DOHH2 (cell line): ENCODE measurements at regions not wholly inside any gene's neighbourhood (a gene's known extent, or its start where the extent isn't known, plus 50 kb on each side); places are given as distances from the start of the nearest gene placed in this dataset.

Source experiments
- H3F3A ChIP-seq: fragments of 200-600 bp; sonication (generic), shearing (Covaris generic); 2 replicates; pipeline ENCODE4 v1.6.0; 2016; ENCODE audit warnings: antibody characterized with exemption, mild to moderate bottlenecking; ENCODE audit not compliant: control insufficient read depth, insufficient read depth
- H3K27ac ChIP-seq: fragments of 200-600 bp; sonication (generic); 2 replicates; pipeline ENCODE4 v1.5.1; 2014; ENCODE audit warnings: low read depth, mild to moderate bottlenecking, low read length, moderate library complexity
- H3K27me3 ChIP-seq: fragments of 200-600 bp; sonication (generic); 2 replicates; pipeline ENCODE4 v1.6.1; 2014; ENCODE audit warnings: mild to moderate bottlenecking, low read length, mixed read lengths; ENCODE audit not compliant: control insufficient read depth
- H3K36me3 ChIP-seq: fragments of 200-600 bp; sonication (generic); 2 replicates; pipeline ENCODE4 v1.6.1; 2014; ENCODE audit warnings: mild to moderate bottlenecking, low read length, moderate library complexity, mixed read lengths; ENCODE audit not compliant: control insufficient read depth
- H3K4me1 ChIP-seq: fragments of 200-600 bp; sonication (generic); 2 replicates; pipeline ENCODE4 v1.6.1; 2014; ENCODE audit warnings: mild to moderate bottlenecking, low read length, mixed read lengths; ENCODE audit not compliant: control insufficient read depth
- H3K4me2 ChIP-seq: fragments of 200-600 bp; sonication (generic); 2 replicates; pipeline ENCODE4 v1.6.0; 2014; ENCODE audit warnings: mild to moderate bottlenecking, low read length, moderate library complexity
- H3K4me3 ChIP-seq: fragments of 200-600 bp; sonication (generic); 2 replicates; pipeline ENCODE4 v1.5.1; 2014; ENCODE audit warnings: mild to moderate bottlenecking, low read length, mixed read lengths
- H3K79me2 ChIP-seq: fragments of 200-600 bp; sonication (generic); 2 replicates; pipeline ENCODE4 v1.6.1; 2014; ENCODE audit warnings: mild to moderate bottlenecking, low read length, mixed read lengths; ENCODE audit not compliant: control insufficient read depth
- H3K9me2 ChIP-seq: fragments of 200-600 bp; sonication (generic); replicated peaks from 2 replicates; pipeline ENCODE4 v1.6.1; 2014; ENCODE audit warnings: mild to moderate bottlenecking, low read length, mixed read lengths; ENCODE audit not compliant: control insufficient read depth
- H3K9me3 ChIP-seq: fragments of 200-600 bp; sonication (generic); 2 replicates; pipeline ENCODE4 v1.6.1; 2014; ENCODE audit warnings: antibody characterized with exemption, low read length, mixed read lengths; ENCODE audit not compliant: control insufficient read depth, insufficient read depth
- H4K20me1 ChIP-seq: fragments of 200-600 bp; sonication (generic); 2 replicates; pipeline ENCODE4 v1.6.0; 2014; ENCODE audit warnings: low read depth, mild to moderate bottlenecking, antibody characterized with exemption, low read length, moderate library complexity; ENCODE audit not compliant: control insufficient read depth, insufficient read depth
- EZH2phosphoT487 ChIP-seq: fragments of 200-600 bp; sonication (generic); IDR thresholded peaks from 2 replicates; pipeline ENCODE4 v1.6.1; 2017; ENCODE audit warnings: borderline replicate concordance, mild to moderate bottlenecking, antibody characterized with exemption, low read length, moderate library complexity, mixed read lengths
- TF ChIP-seq, protein P1 (sequence below): fragments of 200-600 bp; sonication (generic); IDR thresholded peaks from one replicate; pipeline ENCODE4 v1.5.1; 2014; ENCODE audit warnings: antibody characterized with exemption, mild to moderate bottlenecking, low read depth, low read length; ENCODE audit not compliant: poor library complexity, severe bottlenecking

DNA sequence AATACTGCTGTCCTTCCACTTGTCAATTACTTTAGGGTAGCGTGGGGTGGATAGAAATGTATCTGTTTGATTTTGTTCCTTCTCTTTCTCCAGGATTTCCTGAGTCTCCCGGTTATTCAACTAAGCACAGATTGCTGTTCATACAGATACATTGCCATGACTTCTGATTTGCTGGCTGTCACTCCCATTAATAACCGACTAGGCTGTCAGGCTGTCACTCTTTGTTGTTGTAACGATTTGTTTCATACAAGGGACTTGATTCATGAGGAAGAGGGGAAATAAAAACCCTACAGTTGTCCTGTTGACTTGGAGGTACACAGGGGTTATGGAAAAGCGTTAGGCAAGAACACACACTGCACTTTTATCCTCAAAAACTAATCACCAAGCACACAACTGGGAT is 302.7 kb upstream of the SMIM21 start:
- H3K4me3 ChIP-seq = no peak overlapping the region
- TF ChIP-seq EZH2phosphoT487 = no peak
- TF ChIP-seq, protein P1, sequence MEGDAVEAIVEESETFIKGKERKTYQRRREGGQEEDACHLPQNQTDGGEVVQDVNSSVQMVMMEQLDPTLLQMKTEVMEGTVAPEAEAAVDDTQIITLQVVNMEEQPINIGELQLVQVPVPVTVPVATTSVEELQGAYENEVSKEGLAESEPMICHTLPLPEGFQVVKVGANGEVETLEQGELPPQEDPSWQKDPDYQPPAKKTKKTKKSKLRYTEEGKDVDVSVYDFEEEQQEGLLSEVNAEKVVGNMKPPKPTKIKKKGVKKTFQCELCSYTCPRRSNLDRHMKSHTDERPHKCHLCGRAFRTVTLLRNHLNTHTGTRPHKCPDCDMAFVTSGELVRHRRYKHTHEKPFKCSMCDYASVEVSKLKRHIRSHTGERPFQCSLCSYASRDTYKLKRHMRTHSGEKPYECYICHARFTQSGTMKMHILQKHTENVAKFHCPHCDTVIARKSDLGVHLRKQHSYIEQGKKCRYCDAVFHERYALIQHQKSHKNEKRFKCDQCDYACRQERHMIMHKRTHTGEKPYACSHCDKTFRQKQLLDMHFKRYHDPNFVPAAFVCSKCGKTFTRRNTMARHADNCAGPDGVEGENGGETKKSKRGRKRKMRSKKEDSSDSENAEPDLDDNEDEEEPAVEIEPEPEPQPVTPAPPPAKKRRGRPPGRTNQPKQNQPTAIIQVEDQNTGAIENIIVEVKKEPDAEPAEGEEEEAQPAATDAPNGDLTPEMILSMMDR = no peak
- no peak overlapping the region for H3K27ac ChIP-seq

GRCh38 chr18:75728621-75729020 is 301.1 kb upstream of the SMIM21 start:
- Histone ChIP-seq H4K20me1 (no peaks in the 10 kb centered on the region), H3K79me2 (no peaks in the 10 kb centered on the region), H3K4me1 (no peaks in the 10 kb centered on the region), H3K36me3 (no peaks in the 10 kb centered on the region), H3K27me3 (no peaks in the 10 kb centered on the region), H3K9me2 (no peaks in the 10 kb centered on the region), H3K4me3 (no peak overlapping the region), H3K27ac (no peak overlapping the region), H3K9me3 (no peaks in the 10 kb centered on the region), H3F3A (no peaks in the 10 kb centered on the region), H3K4me2 (no peak overlapping the region)
- TF ChIP-seq, protein P1 = no peak
- TF ChIP-seq EZH2phosphoT487 = no peak

More for the DNA sequence above, 302.7 kb upstream of the SMIM21 start:
- Histone ChIP-seq H3K36me3 (no peaks in the 10 kb centered on the region), H3K4me1 (no peaks in the 10 kb centered on the region), H3K79me2 (no peaks in the 10 kb centered on the region), H3K4me2 (no peak overlapping the region), H3K9me2 (no peaks in the 10 kb centered on the region), H3K27me3 (no peaks in the 10 kb centered on the region), H3K9me3 (no peaks in the 10 kb centered on the region), H4K20me1 (no peaks in the 10 kb centered on the region), H3F3A (no peaks in the 10 kb centered on the region)

GRCh38 chr18:75727456-75727855 is 300.0 kb upstream of the SMIM21 start:
- Histone ChIP-seq H3K36me3 (no peaks in the 10 kb centered on the region), H3F3A (no peaks in the 10 kb centered on the region), H4K20me1 (no peaks in the 10 kb centered on the region), H3K4me1 (no peaks in the 10 kb centered on the region), H3K9me2 (no peaks in the 10 kb centered on the region), H3K27ac (no peak overlapping the region), H3K4me3 (no peak overlapping the region), H3K79me2 (no peaks in the 10 kb centered on the region), H3K9me3 (no peaks in the 10 kb centered on the region), H3K27me3 (no peaks in the 10 kb centered on the region), H3K4me2 (no peak overlapping the region)
- no peak for TF ChIP-seq EZH2phosphoT487
- TF ChIP-seq, protein P1 = peak; percentile 53
